ENCODE measurements at regions not wholly inside any gene's neighbourhood (a gene's known extent, or its start where the extent isn't known, plus 50 kb on each side); places are given as distances from the start of the nearest gene placed in this dataset.

- DNase-seq (ENCODE audit: extremely low read depth in 1 of 11, low read depth in 9 of 11, low spot score in 4 of 11), result peak in 1 of 11 donors; percentile 39
Measured at GRCh38 chr13:32955881-32956594, 60.2 kb upstream of the KL start.

GRCh38 chr13:32956595-32956933 is 59.7 kb upstream of the KL start:
- no peak for DNase-seq (ENCODE audit: extremely low read depth in 1 of 11, low read depth in 9 of 11, low spot score in 4 of 11)

DNA sequence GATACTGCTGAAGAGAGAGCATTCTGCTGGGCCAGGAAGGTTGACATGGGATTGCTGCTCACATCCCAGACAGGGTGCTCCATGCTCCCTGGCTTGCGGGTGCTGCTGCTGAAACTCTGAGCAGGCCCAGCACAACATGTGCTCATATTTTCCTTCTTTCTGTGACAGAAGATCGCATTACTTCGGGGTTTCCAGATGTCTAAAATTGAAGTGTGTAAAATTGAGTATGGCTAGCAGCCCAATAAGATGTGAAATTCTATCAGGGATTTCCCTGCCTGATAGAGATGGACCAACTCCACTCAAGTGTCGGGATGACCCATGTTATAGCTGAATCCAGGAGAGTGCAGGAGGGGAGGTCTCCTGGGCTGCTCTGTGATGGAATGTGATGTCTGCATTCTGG is 55.6 kb upstream of the KL start:
- no peak for DNase-seq (ENCODE audit: extremely low read depth in 1 of 11, low read depth in 9 of 11, low spot score in 4 of 11)

DNA sequence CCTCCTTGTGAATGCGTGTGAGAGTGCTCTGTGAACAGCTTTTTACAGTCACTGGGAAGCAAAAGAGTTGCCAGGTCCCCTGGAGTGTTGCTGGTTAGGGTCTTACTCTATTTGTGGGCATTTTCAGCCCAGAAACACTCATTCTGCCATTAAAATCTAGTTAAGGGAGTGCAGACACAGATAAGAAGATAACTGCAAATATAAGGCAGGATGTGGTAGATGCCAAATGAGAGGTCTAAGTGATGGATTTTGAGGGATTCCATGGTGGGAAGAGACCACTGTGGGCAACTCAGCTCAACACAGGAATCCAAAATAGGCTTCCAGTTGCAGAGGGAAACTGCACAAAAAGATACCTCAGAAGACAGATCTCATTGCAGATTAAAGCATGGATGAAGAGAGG is 54.5 kb upstream of the KL start:
- no peak for DNase-seq (ENCODE audit: extremely low read depth in 1 of 11, low read depth in 9 of 11, low spot score in 4 of 11)

GRCh38 chr13:32962342-32962741 is 53.9 kb upstream of the KL start:
- no peak for DNase-seq (ENCODE audit: extremely low read depth in 1 of 11, low read depth in 9 of 11, low spot score in 4 of 11)

- no peak for DNase-seq (ENCODE audit: extremely low read depth in 1 of 11, low read depth in 9 of 11, low spot score in 4 of 11)
Measured at GRCh38 chr13:32964987-32965386, 51.2 kb upstream of the KL start.

Measured in renal cortex interstitium (tissue), 11 donors.